GM19351 (cell line): ENCODE measurements at regions not wholly inside any gene's neighbourhood (a gene's known extent, or its start where the extent isn't known, plus 50 kb on each side); places are given as distances from the start of the nearest gene placed in this dataset.
A peak's percentile ranks its signal among the peaks of the same experiment; 100 is the strongest.
"Not testable (repeated sequence)": the region's sequence is repeated elsewhere in the genome, so short reads cannot be mapped to it uniquely, and the experiment has no call there.

Source experiments
- ATAC-seq: cut with Tn5 transposase; IDR thresholded peaks from one replicate; pipeline ENCODE4 v1.9.1; 2021; ENCODE audit warnings: mild to moderate bottlenecking, moderate library complexity; ENCODE audit not compliant: unreplicated experiment

- no peak for ATAC-seq
These were observed 84.8 kb upstream of the DNAJC10 start for GRCh38 chr2:182631299-182631698.

GRCh38 chr2:182634386-182634785 is 81.7 kb upstream of the DNAJC10 start:
- ATAC-seq, result no peak

GRCh38 chr2:182636699-182637098 is 79.4 kb upstream of the DNAJC10 start:
- no peak for ATAC-seq

- ATAC-seq, result no peak
These were observed 77.4 kb upstream of the DNAJC10 start for GRCh38 chr2:182638667-182639066.

GRCh38 chr2:182639971-182640370 is 76.1 kb upstream of the DNAJC10 start:
- no peak for ATAC-seq

- ATAC-seq, result peak; percentile 100
These were observed 73.7 kb upstream of the DNAJC10 start for GRCh38 chr2:182642328-182642727.

- ATAC-seq, result no peak
These were observed 69.1 kb upstream of the DNAJC10 start for GRCh38 chr2:182646763-182647498.

GRCh38 chr2:182647499-182647787 is 68.6 kb upstream of the DNAJC10 start:
- no peak for ATAC-seq

- no peak for ATAC-seq
These were observed 66.7 kb upstream of the DNAJC10 start for GRCh38 chr2:182649316-182649715.

GRCh38 chr2:182650704-182651103 is 65.4 kb upstream of the DNAJC10 start:
- ATAC-seq, result no peak

GRCh38 chr2:182652326-182652725 is 63.7 kb upstream of the DNAJC10 start:
- no peak for ATAC-seq

- no peak for ATAC-seq
These were observed 60.3 kb upstream of the DNAJC10 start for GRCh38 chr2:182655750-182656149.

- ATAC-seq, result no peak
These were observed 51.8 kb upstream of the DNAJC10 start for GRCh38 chr2:182664212-182664611.

GRCh38 chr2:182665500-182665899 is 50.6 kb upstream of the DNAJC10 start:
- not testable (repeated sequence) for ATAC-seq
